ENCODE measurements at regions not wholly inside any gene's neighbourhood (a gene's known extent, or its start where the extent isn't known, plus 50 kb on each side); places are given as distances from the start of the nearest gene placed in this dataset.
A peak's percentile ranks its signal among the peaks of the same experiment; 100 is the strongest.

DNA sequence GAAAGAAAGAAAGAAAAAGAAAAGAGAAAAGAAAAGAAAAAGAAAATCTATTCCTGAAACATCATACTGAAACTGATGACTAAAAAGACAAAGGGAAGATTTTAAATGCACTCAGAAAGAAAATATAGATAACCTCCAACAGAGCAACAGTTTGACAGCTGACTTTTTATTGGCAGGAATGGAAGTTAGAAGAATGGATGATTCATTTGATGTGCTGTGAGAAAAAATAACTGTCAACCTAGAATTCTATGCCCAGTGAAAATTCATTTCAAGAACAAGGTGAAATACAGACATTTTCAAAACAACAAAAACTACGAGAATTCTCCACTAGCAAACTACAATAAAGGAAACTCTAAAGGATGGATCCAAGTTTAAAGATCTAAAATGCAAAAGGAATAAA lies 50.5 kb upstream of the HSPA12A start:
- no peak for DNase-seq (ENCODE audit: low read depth)

DNA sequence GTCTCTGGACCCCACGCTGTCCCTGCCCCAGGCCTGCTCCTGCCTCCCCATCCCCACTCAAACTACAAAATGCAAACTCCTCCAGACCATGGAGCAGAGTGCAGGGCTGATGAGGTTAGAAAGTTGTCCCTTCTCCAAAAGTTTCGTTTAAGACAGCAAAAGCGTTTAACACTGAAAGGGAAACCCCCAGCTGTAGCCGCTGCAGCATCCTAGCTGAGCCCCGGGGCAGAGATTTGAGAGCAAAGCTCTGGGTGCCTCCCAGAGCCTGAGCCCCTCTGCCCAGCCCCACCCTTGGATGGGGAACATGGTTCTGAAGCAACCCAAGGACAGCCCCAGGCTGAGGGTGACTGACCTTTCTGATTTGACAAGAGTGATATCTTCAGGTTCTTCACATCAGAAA lies 52.8 kb upstream of the ENO4 start:
- DNase-seq (ENCODE audit: low read depth) = no peak

GRCh38 chr10:116796910-116797513 lies 52.3 kb upstream of the ENO4 start:
- DNase-seq (ENCODE audit: low read depth) = peak; percentile 24

DNA sequence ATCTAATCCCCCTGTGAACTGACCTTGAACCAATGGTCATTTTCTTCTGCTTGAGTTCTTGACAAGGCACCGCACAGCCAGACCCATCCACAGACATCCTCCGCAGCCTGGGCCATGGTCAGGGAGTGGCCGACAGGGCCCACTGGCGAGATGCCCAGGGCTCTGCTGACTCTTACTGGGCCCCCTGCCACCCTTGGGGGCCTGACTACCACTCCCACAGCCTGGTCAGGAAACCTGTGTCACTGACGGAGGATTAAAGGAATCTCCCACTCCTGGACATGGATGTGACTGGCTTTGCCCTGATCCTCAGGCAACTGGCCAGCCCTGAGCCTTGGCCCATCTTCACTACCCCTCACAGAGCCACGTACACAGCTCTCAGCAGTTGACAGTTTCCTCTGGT lies 50.4 kb upstream of the ENO4 start:
- no peak for DNase-seq (ENCODE audit: low read depth)

All from forelimb muscle (tissue), 1 donor.